ENCODE measurements at regions not wholly inside any gene's neighbourhood (a gene's known extent, or its start where the extent isn't known, plus 50 kb on each side); places are given as distances from the start of the nearest gene placed in this dataset.

- Histone ChIP-seq H3K4me1 (ENCODE audit: low read depth) (no peaks in the 10 kb centered on the region), H3K4me3 (no peak overlapping the region), H3K9me3 (peaks cover 39% of the 10 kb centered on the region), H3K36me3 (ENCODE audit: low read depth) (no peaks in the 10 kb centered on the region)
- intact Hi-C loops (cut with DNase I, micrococcal nuclease): no loop called here
- DNase-seq (no peak), ATAC-seq (no peak)
- no peak for TF ChIP-seq CTCF (IDR thresholded peaks at IDR 0.05)
Observed at GRCh38 chr9:26043431-26043830, 365.2 kb upstream of the TUSC1 start.

GRCh38 chr9:26034786-26035185 is 356.5 kb upstream of the TUSC1 start:
- Histone ChIP-seq H3K36me3 (ENCODE audit: low read depth) (no peaks in the 10 kb centered on the region), H3K4me3 (no peak overlapping the region), H3K9me3 (peaks cover 27% of the 10 kb centered on the region), H3K4me1 (ENCODE audit: low read depth) (no peaks in the 10 kb centered on the region)
- intact Hi-C loops (cut with DNase I, micrococcal nuclease): no loop called here
- DNase-seq (no peak), ATAC-seq (no peak)
- no peak for TF ChIP-seq CTCF (IDR thresholded peaks at IDR 0.05)

GRCh38 chr9:26033336-26033735 is 355.1 kb upstream of the TUSC1 start:
- DNase-seq (no peak), ATAC-seq (no peak)
- no peak overlapping the region for H3K4me3 ChIP-seq
- intact Hi-C loops (cut with DNase I, micrococcal nuclease): no loop called here
- H3K4me1 ChIP-seq (ENCODE audit: low read depth): no peaks in the 10 kb centered on the region
- no peak for TF ChIP-seq CTCF (IDR thresholded peaks at IDR 0.05)
- H3K36me3 ChIP-seq (ENCODE audit: low read depth): no peaks in the 10 kb centered on the region
- H3K9me3 ChIP-seq: peaks cover 18% of the 10 kb centered on the region

- no peak overlapping the region for H3K4me3 ChIP-seq
- intact Hi-C loops (cut with DNase I, micrococcal nuclease): no loop called here
- no peaks in the 10 kb centered on the region for H3K4me1 ChIP-seq (ENCODE audit: low read depth)
- no peak for TF ChIP-seq CTCF (IDR thresholded peaks at IDR 0.05)
- peaks cover 29% of the 10 kb centered on the region for H3K9me3 ChIP-seq
- DNase-seq (no peak), ATAC-seq (no peak)
- H3K36me3 ChIP-seq (ENCODE audit: low read depth): no peaks in the 10 kb centered on the region
Observed at GRCh38 chr9:26026423-26027100, 348.3 kb upstream of the TUSC1 start.

GRCh38 chr9:26013199-26013598 is 335.0 kb upstream of the TUSC1 start:
- DNase-seq (no peak), ATAC-seq (no peak)
- no peak for TF ChIP-seq CTCF (IDR thresholded peaks at IDR 0.05)
- Histone ChIP-seq H3K4me3 (no peak overlapping the region), H3K4me1 (ENCODE audit: low read depth) (no peaks in the 10 kb centered on the region), H3K9me3 (peaks cover 23% of the 10 kb centered on the region), H3K36me3 (ENCODE audit: low read depth) (no peaks in the 10 kb centered on the region)
- intact Hi-C loops (cut with DNase I, micrococcal nuclease): no loop called here

GRCh38 chr9:26012797-26013196 is 334.6 kb upstream of the TUSC1 start:
- ATAC-seq: no peak
- Histone ChIP-seq H3K4me3 (no peak overlapping the region), H3K9me3 (peaks cover 21% of the 10 kb centered on the region), H3K36me3 (ENCODE audit: low read depth) (no peaks in the 10 kb centered on the region), H3K4me1 (ENCODE audit: low read depth) (no peaks in the 10 kb centered on the region)
- no peak for DNase-seq
- intact Hi-C loops (cut with DNase I, micrococcal nuclease): no loop called here
- TF ChIP-seq CTCF (IDR thresholded peaks at IDR 0.05): no peak
